ENCODE measurements at regions not wholly inside any gene's neighbourhood (a gene's known extent, or its start where the extent isn't known, plus 50 kb on each side); places are given as distances from the start of the nearest gene placed in this dataset.

DNA sequence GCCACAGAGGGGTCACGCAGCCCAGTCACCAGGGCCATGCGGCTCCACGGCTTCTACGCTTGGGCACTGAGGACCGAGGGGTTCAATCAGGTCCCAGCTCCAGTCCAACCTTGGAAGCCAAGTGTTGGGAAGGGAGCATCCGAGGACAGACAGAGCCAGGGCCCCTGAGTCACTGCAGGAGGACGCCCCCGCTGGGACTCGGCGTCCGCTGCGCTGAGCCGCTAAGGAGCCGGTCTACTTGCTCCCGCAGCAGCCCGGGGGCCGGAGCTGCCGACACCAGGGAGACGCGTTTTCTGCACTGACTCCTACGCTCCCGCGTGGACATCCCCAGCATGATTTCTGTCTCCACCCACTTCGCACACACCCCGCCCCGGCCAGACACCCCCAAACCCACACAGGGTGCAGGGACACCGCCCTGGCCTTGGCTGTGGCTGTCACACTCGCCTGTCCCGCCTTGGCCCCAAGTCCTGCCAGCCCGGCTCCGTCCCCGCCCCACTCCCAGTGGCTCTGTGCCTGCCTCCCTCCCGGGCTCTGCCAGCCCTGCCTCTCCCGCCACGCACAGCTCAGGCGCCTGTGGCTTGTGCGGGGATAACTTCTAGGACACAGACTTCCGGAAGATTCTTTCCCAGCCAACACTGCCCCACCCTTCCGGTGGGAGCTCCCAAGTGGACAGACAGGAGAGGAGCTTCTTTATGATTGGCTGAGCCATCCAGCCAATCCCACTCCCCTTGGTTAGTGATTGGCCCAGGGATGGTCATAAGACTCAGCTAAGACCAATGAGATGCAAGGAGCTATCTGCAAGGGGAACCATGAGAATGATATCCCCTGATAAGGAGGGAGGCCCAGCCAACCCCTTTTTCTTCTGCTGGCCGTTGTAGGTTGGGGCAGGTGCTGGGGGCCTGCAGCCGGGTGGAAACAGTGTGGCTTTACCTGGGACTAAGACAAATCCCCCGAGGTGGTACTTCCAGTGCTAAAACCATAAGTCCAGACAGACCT is 118.9 kb upstream of the SFSWAP start:
- WGBS, 2 experiments (ENCODE audit: extremely low coverage in 2 of 2, insufficient read length in 1 of 2): 80% methylated on average over 18 of the region's 42 CpGs; no CpG with 5 or more reads in 1 of the 2 experiments
- ATAC-seq (ENCODE audit: low read depth): no peak
- H2BK20ac ChIP-seq (ENCODE audit: low read depth, low read length): no peak overlapping the region
- no peaks in the 10 kb centered on the region for H3K9me1 ChIP-seq (ENCODE audit: insufficient read depth, low read length)
- H4K5ac ChIP-seq (ENCODE audit: low read depth, low read length): no peak overlapping the region
- no peak overlapping the region for H3K27ac ChIP-seq (ENCODE audit: insufficient read depth, low read length)
- no peak for TF ChIP-seq RFX5 (IDR thresholded peaks at IDR 0.05; ENCODE audit: low read depth, low read length)
- no peak for TF ChIP-seq RCOR1 (IDR thresholded peaks at IDR 0.05; ENCODE audit: insufficient replicate concordance, low read length)
- no peak for TF ChIP-seq POLR2A (IDR thresholded peaks at IDR 0.05; ENCODE audit: low read depth, low read length)
- no peak for TF ChIP-seq MAZ (IDR thresholded peaks at IDR 0.05; ENCODE audit: borderline replicate concordance, low read depth, low read length)
- TF ChIP-seq, protein P1, sequence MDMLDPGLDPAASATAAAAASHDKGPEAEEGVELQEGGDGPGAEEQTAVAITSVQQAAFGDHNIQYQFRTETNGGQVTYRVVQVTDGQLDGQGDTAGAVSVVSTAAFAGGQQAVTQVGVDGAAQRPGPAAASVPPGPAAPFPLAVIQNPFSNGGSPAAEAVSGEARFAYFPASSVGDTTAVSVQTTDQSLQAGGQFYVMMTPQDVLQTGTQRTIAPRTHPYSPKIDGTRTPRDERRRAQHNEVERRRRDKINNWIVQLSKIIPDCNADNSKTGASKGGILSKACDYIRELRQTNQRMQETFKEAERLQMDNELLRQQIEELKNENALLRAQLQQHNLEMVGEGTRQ (IDR thresholded peaks at IDR 0.05; ENCODE audit: low read depth, low read length): no peak
- TF ChIP-seq CEBPB (IDR thresholded peaks at IDR 0.05; ENCODE audit: low read depth, low read length): no peak
- TF ChIP-seq, protein P2, sequence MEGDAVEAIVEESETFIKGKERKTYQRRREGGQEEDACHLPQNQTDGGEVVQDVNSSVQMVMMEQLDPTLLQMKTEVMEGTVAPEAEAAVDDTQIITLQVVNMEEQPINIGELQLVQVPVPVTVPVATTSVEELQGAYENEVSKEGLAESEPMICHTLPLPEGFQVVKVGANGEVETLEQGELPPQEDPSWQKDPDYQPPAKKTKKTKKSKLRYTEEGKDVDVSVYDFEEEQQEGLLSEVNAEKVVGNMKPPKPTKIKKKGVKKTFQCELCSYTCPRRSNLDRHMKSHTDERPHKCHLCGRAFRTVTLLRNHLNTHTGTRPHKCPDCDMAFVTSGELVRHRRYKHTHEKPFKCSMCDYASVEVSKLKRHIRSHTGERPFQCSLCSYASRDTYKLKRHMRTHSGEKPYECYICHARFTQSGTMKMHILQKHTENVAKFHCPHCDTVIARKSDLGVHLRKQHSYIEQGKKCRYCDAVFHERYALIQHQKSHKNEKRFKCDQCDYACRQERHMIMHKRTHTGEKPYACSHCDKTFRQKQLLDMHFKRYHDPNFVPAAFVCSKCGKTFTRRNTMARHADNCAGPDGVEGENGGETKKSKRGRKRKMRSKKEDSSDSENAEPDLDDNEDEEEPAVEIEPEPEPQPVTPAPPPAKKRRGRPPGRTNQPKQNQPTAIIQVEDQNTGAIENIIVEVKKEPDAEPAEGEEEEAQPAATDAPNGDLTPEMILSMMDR (conservative IDR thresholded peaks at IDR 0.05; ENCODE audit: low read depth, low read length): no peak
- no peak for TF ChIP-seq NFE2L2 (IDR thresholded peaks at IDR 0.05; ENCODE audit: low read depth, low read length)
- TF ChIP-seq BHLHE40 (IDR thresholded peaks at IDR 0.05; ENCODE audit: low read depth, low read length): no peak
- TF ChIP-seq FOS (IDR thresholded peaks at IDR 0.05; ENCODE audit: low read depth, low read length): no peak
- TF ChIP-seq RAD21 (IDR thresholded peaks at IDR 0.05; ENCODE audit: low read length): no peak
- no peak for TF ChIP-seq MXI1 (IDR thresholded peaks at IDR 0.05; ENCODE audit: borderline replicate concordance, low read depth, low read length)
- in situ Hi-C loops (cut with MboI; ENCODE audit: low sequenced_read_pairs) (no loop called here), intact Hi-C loops (cut with micrococcal nuclease) (no loop called here), dilution Hi-C loops (cut with HindIII; ENCODE audit: low sequenced_read_pairs, unreplicated experiment) (no loop called here)
- H3K4me1 ChIP-seq (ENCODE audit: control insufficient read depth, insufficient read depth, low read length): no peaks in the 10 kb centered on the region
- DNase-seq: no peak
- no peak overlapping the region for H3K23ac ChIP-seq (ENCODE audit: low read depth, low read length)
- no peak overlapping the region for H3K4me2 ChIP-seq (ENCODE audit: low read depth, low read length)
- H3K4ac ChIP-seq (ENCODE audit: low read depth, low read length): no peak overlapping the region
- H3K27me3 ChIP-seq (ENCODE audit: control insufficient read depth, insufficient read depth, low read length): no peaks in the 10 kb centered on the region
- no peaks in the 10 kb centered on the region for H4K20me1 ChIP-seq (ENCODE audit: insufficient read depth, low read length)
- no peak overlapping the region for H3K18ac ChIP-seq (ENCODE audit: low read depth, low read length)
- H3K79me1 ChIP-seq (ENCODE audit: low read depth in 1 of 2, low read length in 2 of 2): no peaks in the 10 kb centered on the region
- BruUV-seq (replicated peaks): no TSS peak
- no peak overlapping the region for H2AFZ ChIP-seq (replicated peaks; ENCODE audit: low read length, poor library complexity)
- H2BK120ac ChIP-seq (ENCODE audit: low read depth, low read length): no peak overlapping the region
- H2BK5ac ChIP-seq (ENCODE audit: low read depth, low read length, poor library complexity, severe bottlenecking): no peak overlapping the region
- H3K9ac ChIP-seq (ENCODE audit: low read depth, low read length): no peak overlapping the region
- CTCF ChIA-PET: no interaction called here
- H3K4me3 ChIP-seq (ENCODE audit: insufficient read depth, low read depth, low read length): no peak overlapping the region
- no peak overlapping the region for H2AK9ac ChIP-seq (replicated peaks; ENCODE audit: low read depth, low read length, poor library complexity)
- no peak overlapping the region for H4K8ac ChIP-seq (ENCODE audit: low read depth in 2 of 2, low read length in 2 of 2)
- H2BK15ac ChIP-seq (ENCODE audit: low read depth, low read length): no peak overlapping the region
- H3K56ac ChIP-seq (ENCODE audit: extremely low read depth, insufficient read depth, low read length): no peak overlapping the region
- H3K9me3 ChIP-seq (ENCODE audit: control insufficient read depth, insufficient read depth, low read length): peaks cover 29% of the 10 kb centered on the region
- H2AK5ac ChIP-seq (ENCODE audit: low read depth, low read length): no peak overlapping the region
- no peaks in the 10 kb centered on the region for H3K36me3 ChIP-seq (ENCODE audit: control insufficient read depth, insufficient read depth, low read length)
- no peak overlapping the region for H4K91ac ChIP-seq (ENCODE audit: insufficient read depth, low read depth, low read length)
- H3K14ac ChIP-seq (replicated peaks; ENCODE audit: low read depth, low read length): no peak overlapping the region
- POLR2A ChIA-PET (ENCODE audit: unreplicated experiment): no interaction called here

Data from IMR-90 (cell line).